Tibial nerve (tissue), 4 donors: ENCODE measurements at regions not wholly inside any gene's neighbourhood (a gene's known extent, or its start where the extent isn't known, plus 50 kb on each side); places are given as distances from the start of the nearest gene placed in this dataset.

Experiments
- EP300 ChIP-seq, 2 donors: sonication (generic); formaldehyde crosslinking; IDR thresholded peaks; one replicate each; pipeline ENCODE4 v1.6.1; 2017; ENCODE audit warnings: antibody characterized with exemption in 2 of 2, mild to moderate bottlenecking in 1 of 2
- POLR2A ChIP-seq, 2 donors: fragments of 450-650 bp; IDR thresholded peaks; one replicate each; pipeline ENCODE4 v1.6.1; 2017; ENCODE audit warnings: antibody characterized with exemption in 2 of 2, mild to moderate bottlenecking in 2 of 2, moderate library complexity in 2 of 2
- TF ChIP-seq, protein P1 (sequence below), 5 experiments: fragments of 200-600 bp in 3 of 5; fragments of 450-650 bp in 2 of 5; sonication (generic) in 3 of 5; IDR thresholded peaks; one replicate each; pipeline ENCODE4 v1.5.1; 2016 to 2019; ENCODE audit warnings: antibody characterized with exemption in 5 of 5, mild to moderate bottlenecking in 3 of 5, moderate library complexity in 2 of 5

- TF ChIP-seq, protein P1, sequence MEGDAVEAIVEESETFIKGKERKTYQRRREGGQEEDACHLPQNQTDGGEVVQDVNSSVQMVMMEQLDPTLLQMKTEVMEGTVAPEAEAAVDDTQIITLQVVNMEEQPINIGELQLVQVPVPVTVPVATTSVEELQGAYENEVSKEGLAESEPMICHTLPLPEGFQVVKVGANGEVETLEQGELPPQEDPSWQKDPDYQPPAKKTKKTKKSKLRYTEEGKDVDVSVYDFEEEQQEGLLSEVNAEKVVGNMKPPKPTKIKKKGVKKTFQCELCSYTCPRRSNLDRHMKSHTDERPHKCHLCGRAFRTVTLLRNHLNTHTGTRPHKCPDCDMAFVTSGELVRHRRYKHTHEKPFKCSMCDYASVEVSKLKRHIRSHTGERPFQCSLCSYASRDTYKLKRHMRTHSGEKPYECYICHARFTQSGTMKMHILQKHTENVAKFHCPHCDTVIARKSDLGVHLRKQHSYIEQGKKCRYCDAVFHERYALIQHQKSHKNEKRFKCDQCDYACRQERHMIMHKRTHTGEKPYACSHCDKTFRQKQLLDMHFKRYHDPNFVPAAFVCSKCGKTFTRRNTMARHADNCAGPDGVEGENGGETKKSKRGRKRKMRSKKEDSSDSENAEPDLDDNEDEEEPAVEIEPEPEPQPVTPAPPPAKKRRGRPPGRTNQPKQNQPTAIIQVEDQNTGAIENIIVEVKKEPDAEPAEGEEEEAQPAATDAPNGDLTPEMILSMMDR (IDR thresholded peaks at IDR 0.05) = no peak
- TF ChIP-seq EP300 (IDR thresholded peaks at IDR 0.05) (no peak), POLR2A (IDR thresholded peaks at IDR 0.05) (no peak)
Measured at GRCh38 chr3:76456322-76456721, 583.6 kb upstream of the ROBO2 start.
